ENCODE measurements at regions not wholly inside any gene's neighbourhood (a gene's known extent, or its start where the extent isn't known, plus 50 kb on each side); places are given as distances from the start of the nearest gene placed in this dataset.
A peak's percentile ranks its signal among the peaks of the same experiment; 100 is the strongest.

GRCh38 chr17:79168486-79169055, 93.9 kb downstream of the ENGASE start:
- DNase-seq (ENCODE audit: low spot score) = no peak

- no peak for DNase-seq (ENCODE audit: low spot score)
Measured at GRCh38 chr17:79167486-79167885, 92.9 kb downstream of the ENGASE start.

GRCh38 chr17:79165756-79166473, 91.3 kb downstream of the ENGASE start:
- DNase-seq (ENCODE audit: low spot score) = no peak

GRCh38 chr17:79164913-79165695, 90.5 kb downstream of the ENGASE start:
- DNase-seq (ENCODE audit: low spot score) = peak; percentile 14

- DNase-seq (ENCODE audit: low spot score) = no peak
Measured at GRCh38 chr17:79164408-79164807, 89.8 kb downstream of the ENGASE start.

- no peak for DNase-seq (ENCODE audit: low spot score)
Measured at GRCh38 chr17:79163071-79163470, 88.4 kb downstream of the ENGASE start.

GRCh38 chr17:79162012-79162963, 87.7 kb downstream of the ENGASE start:
- DNase-seq (ENCODE audit: low spot score) = no peak

- no peak for DNase-seq (ENCODE audit: low spot score)
Measured at GRCh38 chr17:79160980-79161636, 86.5 kb downstream of the ENGASE start.

- DNase-seq (ENCODE audit: low spot score) = no peak
Measured at GRCh38 chr17:79159926-79160325, 85.3 kb downstream of the ENGASE start.

GRCh38 chr17:79159471-79159870, 84.8 kb downstream of the ENGASE start:
- no peak for DNase-seq (ENCODE audit: low spot score)

- no peak for DNase-seq (ENCODE audit: low spot score)
Measured at GRCh38 chr17:79156463-79157095, 82.0 kb downstream of the ENGASE start.

GRCh38 chr17:79155701-79156100, 81.1 kb downstream of the ENGASE start:
- DNase-seq (ENCODE audit: low spot score) = no peak

GRCh38 chr17:79154951-79155585, 80.4 kb downstream of the ENGASE start:
- no peak for DNase-seq (ENCODE audit: low spot score)

GRCh38 chr17:79154446-79154845, 79.8 kb downstream of the ENGASE start:
- DNase-seq (ENCODE audit: low spot score) = no peak

- no peak for DNase-seq (ENCODE audit: low spot score)
Measured at GRCh38 chr17:79153367-79154130, 78.9 kb downstream of the ENGASE start.

- DNase-seq (ENCODE audit: low spot score) = no peak
Measured at GRCh38 chr17:79152636-79153035, 78.0 kb downstream of the ENGASE start.

GRCh38 chr17:79152110-79152509, 77.5 kb downstream of the ENGASE start:
- no peak for DNase-seq (ENCODE audit: low spot score)

GRCh38 chr17:79150799-79151198, 76.2 kb downstream of the ENGASE start:
- no peak for DNase-seq (ENCODE audit: low spot score)

GRCh38 chr17:79150035-79150733, 75.6 kb downstream of the ENGASE start:
- DNase-seq (ENCODE audit: low spot score) = no peak
